Activated CD8-positive, alpha-beta memory T cell treated with anti-CD3 and anti-CD28 coated beads, Interleukin-2, amount 50 U/mL, for 1 hour (primary cell): ENCODE measurements at regions not wholly inside any gene's neighbourhood (a gene's known extent, or its start where the extent isn't known, plus 50 kb on each side); places are given as distances from the start of the nearest gene placed in this dataset.

Experiments
- DNase-seq: peaks from one replicate; pipeline ENCODE4 v3.0.0-alpha.2; 2020; ENCODE audit errors: extremely low read depth

DNA sequence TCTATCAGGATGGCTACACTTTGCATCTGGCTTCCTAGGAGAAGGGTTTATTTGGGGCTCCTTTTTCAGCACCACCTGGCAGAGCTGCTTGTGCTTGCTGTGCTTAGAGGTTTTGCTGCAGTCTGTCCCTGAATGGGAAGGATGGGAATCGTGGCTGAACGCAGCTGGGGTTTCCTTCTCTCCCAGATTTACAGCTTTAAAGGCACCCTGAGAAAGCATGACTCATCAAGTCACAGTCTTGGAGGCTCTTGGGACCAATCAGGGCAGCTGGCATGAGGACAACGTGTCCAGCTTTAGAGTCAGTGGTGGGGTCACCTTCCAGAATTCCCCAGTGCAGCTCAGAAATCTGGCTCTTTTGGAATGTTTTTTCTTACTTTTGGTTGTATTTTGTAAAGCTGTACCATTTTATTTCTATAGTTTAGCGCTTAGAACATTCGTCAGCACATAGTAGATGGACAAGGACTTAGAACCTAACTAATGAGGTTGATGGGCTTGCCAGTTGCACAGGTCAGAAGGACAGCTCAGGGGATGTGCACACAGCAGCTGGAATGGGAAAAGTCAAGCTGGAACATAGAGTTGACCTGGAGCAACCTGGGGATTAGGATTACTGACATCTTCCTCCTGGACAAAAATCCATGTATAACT is 222.6 kb downstream of the PRDM2 start:
- no peak for DNase-seq

DNA sequence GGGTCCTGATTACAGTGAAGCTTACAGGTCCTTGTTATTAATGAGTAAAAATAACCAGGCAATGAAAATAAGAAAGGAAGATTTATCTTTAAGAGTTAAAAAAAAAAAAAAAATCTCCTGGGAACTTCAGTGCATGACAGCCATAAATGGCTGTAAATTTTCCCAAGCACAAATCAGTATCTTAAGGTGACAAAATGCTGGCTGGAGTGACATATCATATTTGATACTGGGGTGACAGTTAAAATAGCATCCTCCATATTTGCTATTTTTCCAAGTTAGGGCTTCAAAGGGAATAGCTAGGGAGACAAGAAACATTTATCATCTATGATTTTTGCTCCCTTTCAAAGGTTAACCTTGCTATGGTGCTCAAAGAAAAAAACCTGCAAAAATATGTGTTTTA is 226.6 kb downstream of the PRDM2 start:
- no peak for DNase-seq

DNA sequence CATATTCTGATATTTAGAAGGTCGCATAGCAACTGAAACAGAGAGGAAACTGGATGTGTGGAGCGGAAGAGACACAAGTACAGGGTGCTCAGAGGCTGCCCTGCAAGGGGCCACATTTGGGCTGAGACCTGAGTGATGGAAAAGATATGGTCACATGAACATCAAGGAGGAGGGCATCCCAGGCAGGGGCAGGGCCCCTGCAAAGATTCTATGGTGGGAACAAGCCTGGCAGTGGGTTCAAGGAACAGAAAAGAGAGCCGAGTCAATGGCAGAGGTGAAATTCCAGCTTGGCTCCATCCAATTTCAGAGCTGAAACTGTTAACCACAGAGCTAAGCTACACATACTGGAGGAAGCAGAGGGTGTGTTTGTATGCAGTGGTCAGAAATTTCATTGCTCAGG is 227.7 kb downstream of the PRDM2 start:
- DNase-seq: no peak

DNA sequence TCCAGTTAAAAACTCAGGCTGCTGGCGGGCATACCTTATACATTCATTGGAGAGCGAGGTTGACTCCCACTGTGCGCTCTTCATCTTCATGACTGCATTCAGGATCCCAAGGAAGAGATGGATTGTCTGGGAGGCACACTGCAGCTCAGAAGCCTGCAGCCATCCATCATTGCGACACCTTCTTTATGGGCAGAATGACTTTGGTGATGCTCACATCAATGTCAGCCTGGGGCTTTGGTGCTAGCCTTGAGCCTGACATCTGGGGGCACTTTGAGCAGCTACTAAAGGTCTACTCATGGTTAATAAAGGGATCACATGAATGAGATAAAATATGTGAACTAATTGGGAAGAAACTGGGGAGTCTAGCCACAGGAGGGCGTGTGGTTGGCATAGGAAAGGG is 229.3 kb downstream of the PRDM2 start:
- DNase-seq: no peak

DNA sequence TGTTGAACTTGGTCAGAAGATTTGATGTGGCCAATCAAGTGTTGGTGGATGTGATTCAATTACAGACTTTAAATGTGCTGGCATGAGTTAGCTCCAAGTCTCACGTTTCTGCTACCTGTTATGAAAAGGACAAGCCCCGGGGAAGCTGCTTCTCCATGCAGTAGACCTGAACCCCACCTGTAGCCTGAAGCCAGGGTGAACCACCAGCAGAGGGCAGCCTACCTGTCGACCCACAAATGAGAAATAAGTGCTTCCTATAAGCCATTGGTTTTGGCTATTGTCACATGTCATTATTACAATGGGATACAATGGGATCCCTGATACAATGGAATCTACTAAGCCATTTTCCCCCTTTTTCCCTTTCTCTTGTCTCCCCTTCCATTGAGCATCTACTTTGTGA is 230.2 kb downstream of the PRDM2 start:
- no peak for DNase-seq

DNA sequence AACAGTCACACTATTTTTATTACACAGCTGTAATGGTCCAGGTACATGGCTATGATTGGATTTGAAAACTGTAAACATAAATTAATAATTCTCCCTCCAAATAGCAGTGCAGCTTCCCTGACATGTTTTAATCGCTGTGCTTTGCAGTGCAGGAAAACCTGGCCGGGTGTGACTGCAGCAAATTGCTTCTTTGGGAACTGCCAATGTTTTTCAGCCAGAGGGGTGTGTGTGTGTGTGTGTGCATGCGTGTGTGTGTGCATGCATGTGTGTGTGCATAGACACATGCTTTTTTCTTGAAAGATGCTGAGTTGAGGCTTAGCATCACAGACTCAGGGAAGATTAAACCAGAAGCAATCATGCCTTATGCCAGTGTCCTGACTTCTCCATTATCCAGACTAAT is 231.2 kb downstream of the PRDM2 start:
- no peak for DNase-seq

DNA sequence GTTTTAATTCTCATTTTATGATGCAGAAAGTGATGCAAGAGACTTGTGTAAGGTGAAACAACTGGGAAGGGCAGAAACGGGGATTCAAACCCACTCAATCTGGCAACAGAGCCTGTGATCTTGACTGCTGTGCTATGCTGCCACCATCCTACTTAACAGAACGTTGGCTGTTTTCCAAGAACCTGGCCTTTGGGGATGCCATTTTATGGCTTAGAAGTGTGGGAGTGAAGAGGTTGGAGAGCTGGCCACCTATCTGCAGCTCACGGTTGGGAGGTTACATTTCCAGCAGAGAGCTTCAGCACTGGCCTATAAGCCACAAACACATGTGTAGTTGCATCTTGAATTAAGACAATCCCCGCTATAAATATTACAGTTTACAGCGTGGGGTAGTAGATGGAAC is 235.3 kb downstream of the PRDM2 start:
- DNase-seq: no peak

DNA sequence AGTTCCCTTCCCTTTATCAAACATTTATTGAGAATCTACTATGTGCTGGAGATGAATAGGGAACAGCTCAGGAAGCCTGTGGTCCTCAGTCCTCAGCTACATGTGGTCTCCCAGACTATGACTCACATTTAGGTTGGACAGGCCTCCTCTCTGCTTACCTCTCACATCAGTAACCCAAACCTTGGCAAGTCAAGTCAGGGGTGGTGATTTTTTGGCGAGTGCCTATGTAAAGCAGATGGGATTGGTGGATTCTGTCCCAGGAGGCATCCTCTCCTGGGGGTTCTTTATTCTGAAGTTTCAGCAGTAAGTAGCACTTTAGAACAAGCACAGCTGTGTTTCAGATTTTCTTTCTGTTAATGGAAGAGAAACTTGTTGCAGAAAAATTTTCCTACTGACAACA is 241.3 kb downstream of the PRDM2 start:
- DNase-seq: no peak

DNA sequence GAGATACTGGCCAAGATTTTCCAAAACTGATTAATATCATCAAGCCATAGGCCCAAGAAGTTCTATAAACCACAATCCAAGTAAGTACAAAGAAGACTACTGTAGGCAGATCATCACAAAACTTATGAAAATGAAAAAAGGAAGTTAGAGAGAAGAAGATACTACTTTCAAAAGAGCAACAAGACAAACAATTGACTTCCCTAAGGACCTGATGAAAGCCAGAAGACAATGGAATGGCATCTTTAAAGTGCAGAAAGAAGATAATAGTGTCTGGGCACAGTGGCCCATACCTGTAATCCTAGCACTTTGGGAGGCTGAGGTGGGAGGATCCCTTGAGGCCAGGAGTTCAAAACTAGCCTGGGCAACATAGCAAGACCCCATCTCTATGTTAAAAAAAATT is 243.1 kb downstream of the PRDM2 start:
- DNase-seq: no peak

DNA sequence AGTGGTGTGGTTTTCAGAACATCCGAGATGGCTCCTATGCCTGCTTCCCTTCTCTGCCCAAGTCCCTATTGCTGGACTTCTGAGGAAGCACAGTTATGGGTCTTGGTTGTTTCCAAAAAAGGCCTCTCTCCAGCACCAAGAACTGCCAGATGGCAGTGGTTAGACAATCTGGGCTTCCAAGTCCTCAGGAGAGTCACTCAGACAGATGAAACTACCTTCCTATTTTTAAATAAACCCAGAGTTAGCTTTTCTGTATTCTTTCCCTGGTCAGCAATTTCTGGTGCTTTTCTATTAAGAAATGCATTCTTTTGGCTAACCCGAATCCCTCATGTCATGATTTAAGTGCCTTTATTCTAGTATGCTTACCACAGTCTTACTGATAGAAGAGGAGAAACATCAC is 245.9 kb downstream of the PRDM2 start:
- DNase-seq: no peak

DNA sequence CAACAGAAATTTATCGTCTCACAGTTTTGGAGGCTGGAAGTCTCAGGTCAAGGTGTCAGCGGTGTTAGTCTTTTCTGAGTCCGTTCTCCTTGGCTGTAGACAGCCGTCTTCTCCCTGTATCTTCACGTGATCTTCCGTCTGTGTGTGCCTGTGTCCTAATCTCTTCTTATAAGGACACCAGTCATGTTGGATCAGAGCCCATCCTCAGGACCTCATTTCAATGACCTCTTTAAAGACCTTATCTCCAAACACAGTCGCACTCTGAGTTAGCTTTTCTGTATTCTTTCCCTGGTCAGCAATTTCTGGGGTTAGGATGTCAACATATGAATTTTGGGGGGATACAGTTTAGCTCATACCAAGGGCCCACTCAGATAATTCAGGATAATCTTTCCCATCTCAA is 247.7 kb downstream of the PRDM2 start:
- no peak for DNase-seq

DNA sequence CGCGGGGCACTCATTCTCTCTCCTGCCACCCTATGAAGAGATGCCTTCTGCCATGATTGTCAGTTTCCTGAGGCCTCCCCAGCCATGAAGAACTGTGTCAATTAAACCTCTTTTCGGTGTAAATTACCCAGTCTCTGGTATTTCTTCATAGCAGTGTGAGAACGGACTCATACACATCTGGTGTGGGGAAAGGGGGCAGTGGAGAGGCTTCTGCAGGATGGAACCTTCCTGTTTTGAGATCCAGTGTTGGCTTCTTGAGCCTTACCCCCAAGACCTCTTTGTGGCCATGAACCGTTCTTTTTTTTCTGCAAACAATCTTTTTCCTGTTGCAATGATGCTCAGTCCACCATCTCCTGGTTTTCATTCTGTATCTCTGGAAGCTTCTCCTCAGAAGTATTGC is 248.4 kb downstream of the PRDM2 start:
- no peak for DNase-seq

DNA sequence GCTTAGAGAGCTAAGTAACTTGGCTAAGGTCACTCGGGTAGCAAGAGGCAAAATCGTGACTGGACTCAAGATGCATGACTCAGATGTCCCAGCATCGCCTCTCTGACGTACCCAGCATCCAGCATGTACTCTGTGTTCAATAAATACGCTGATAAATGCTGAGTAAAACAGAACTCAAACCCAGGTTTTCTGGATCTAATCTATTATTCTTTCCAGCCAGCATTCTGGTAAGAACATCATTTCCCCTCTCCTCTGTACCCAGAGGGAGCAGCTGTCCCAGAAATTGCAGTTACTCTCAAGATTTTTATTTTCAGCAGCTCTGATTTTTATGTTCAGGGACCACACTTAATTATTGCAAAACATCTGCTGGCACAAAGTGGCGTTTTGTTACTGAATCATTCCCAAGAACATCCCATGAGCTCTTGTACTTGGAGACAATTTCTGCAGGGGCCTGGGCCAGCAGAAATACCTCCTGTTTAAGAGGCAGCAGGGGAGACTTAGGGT is 249.0 kb downstream of the PRDM2 start:
- no peak for DNase-seq

DNA sequence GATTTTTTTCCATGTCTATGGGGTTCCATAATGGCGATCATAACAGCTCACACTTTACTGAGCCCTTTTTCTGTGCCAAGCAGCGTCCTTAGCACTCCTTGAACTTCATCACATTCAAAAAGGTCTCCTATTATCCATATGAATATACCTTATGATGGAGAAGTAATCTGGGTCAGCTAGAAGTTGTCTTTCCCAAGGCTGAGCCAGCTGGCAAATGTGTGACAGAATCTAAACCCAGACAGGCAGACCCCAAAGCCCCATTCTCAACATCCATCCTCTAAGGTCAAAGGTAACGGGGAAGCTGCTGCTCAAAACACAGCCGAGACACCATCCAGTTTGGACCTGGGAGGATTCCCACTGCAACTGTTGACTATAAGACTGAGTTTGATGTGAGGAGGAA is 249.6 kb downstream of the PRDM2 start:
- no peak for DNase-seq

DNA sequence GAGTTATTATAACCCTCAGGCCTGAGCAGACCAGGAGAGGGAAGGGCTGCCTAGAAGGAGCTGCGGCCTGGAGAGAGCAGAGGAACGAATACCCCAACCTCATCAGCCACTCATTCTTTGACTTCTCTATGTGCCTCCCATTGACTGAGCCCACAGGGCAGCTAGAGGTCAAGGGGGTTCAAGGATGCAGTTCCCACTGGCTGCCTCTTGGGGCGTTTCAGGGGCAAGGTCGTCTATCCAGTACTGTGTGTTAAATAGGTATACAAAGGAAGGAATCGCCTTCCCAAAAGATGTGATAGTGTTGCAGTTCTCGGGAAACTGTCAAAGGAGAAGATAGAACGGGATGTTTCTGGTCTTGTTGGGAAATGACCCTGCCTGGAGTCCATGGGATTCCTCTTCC is 250.6 kb downstream of the PRDM2 start:
- DNase-seq: no peak

DNA sequence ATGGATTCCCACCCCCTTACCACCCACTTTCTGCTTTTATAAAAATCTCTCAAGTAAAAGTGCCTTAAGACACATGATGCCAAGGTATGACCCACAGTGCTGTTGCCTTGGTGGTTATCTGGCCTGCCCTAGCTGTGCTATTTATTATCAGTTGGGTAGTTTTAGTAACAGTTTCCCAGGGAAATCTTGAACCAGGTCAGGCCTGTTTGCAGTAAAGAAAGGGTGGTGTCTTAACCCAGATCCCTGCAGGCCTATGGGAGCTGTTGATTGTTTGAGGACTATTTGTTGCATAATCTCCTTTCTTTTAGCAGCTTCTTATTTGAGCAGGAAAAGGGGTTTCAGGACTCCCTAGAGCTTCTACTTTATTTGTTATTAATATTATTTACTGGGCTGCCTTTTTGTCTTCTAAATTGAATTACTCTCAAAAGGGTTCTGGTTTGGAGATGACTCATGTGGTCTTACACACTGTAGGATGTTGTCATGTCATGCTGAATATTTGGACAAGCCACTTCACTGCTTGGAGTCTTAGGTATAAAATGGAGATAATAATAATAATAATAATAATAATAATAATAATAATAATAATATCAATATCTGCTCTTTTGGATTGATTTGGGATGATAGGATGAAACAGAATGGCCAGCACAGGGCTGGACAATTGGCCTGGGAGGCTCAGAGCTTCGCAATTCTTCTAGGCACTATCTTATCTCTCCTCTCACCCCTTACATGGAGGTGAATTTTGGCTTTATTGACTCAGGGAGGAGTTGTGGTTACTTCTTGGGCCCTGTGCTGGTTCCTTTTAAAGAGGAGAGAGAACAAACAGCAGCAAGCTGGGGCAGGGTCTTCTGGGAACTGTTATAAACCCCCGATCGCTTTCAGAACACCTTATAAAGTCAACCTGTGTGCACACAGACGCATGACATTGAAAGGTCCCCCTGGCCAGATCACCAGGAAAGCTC is 252.1 kb downstream of the PRDM2 start:
- DNase-seq: no peak

DNA sequence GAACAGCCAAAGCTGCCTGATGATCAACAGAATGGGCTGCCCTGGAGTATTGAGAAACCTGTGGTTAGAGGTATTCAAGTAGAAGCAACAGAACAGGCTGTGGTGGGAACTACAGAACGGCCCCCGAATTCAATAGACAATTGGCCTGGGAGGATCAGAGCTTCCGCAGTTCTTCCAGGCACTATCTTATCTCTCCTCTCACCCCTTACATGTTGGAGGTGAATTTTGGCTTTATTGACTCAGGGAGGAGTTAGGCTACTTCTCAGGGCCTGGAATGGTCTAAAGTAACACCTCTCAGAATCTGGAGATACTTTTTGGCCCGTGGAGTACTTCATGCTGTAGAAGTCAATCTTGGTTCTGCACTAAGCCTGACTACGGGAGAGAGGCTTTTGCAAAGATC is 253.0 kb downstream of the PRDM2 start:
- DNase-seq: no peak

DNA sequence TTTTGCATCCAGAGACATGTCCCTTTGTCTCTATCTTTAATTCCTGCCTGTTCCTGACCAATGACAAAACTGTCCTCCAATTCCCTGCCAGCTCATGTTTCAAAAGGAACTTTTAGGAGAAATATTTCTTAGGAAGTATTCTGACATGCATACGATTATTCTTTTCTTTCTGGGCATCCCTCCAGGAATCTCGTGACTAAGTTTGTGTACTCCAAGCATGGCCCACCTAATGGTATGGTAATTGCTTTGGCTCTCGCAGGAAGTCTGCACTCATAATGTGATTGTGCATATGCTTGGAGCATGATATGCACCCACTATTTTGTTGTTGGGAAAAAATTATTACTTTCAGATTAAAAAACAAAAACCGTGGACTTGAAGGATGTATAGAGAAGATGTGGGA is 256.4 kb downstream of the PRDM2 start:
- no peak for DNase-seq

DNA sequence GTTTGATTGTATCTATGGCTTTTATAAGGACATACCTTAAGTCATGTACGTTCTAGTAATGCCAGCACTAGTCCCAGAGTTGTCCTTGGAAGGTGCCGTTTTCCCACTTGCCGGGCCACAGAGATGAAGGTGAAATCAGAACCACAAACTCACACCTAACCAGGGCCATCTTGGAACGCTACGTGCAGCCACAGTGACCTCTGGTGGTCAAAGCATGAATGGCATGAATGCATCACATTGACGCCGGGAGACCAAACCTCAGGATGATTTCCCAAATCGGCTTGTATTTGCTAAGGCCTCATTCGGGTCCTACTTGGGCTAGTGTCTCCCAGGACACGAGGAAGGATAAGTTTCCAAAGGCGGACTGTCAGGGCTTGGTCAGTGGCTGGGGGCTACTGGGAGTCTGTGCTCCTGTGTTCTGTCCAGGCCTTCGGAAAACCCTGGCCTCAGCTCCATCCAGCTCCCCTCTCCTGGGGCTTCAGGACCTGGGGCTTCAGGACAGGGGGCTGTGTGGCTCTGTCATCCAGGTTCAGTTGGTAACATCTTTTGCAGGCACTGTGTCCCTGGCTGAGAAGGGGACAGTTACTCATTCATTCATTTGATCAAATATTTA is 260.5 kb downstream of the PRDM2 start:
- peak; percentile 9 for DNase-seq

DNA sequence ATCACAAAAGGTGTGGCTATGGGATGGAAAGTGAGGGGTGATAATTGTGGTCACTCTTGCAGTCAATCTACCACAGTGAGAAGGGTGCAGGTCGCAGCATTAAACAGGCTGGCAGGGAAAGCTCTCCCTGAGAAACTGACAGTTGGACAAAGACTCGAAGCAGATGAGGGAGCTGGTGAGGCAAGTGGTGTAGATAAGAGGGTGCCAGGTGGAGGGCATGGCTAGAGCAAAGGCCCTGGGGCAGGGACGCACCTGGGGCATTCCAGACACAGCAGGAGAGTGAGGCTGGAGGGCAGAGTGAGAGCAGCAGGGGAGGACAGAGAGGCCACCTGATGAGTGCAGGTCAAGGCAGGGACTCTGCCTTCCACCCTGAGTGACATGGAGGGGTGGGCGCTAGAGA is 264.8 kb downstream of the PRDM2 start:
- DNase-seq: no peak

DNA sequence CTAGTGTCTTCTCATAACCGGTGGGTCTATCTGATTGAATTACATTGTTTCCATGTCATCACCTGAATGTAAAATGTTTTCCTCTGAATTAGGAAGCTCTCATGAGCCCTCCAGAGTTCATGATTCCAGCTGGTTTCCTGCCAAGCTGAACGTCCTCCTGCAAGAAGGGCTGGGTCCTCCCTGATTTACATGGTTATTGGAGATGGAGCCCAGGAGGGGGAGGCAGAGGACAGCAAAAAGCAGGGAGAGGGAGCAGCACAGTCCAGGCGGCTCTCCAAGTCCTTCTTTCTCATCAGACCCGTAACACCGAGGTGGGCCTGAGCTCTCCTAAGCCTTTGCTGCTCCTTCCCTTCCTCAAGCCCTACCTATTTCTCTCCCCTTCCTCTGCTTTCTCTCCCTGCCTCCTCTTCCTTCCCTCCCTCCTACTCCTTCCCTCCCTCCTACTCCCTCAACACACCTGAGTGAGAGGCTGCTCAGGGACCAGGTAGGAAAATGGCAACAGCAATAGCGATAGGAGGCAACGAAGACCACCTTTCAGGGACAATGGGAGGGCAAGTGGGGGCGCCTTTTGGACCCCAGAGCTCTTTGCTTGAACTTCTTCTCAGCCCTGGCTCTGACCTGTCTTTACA is 265.9 kb downstream of the PRDM2 start:
- no peak for DNase-seq

DNA sequence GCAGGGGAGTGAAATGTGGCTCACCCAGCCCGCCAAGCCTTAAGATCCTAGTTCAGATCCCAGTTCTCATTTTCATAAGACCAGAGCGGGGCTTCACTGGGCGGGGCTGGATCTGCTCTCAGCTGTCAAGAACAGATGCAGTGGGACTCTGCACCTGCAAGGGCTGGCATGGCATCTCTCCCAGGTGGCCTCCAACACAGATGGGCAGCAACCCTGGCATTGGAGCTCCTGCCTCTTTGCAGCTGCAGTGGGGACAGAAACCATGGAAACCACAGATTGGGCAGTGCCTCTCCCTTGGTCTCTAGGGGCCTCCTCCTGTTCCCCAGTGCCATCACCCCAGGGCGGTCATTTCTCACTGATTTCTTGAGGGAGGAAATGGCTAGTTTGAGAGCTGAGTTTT is 267.7 kb downstream of the PRDM2 start:
- no peak for DNase-seq
